DMS 273 treated with DMSO at 0.1 percent for 48 hours (cell line): ENCODE measurements at regions not wholly inside any gene's neighbourhood (a gene's known extent, or its start where the extent isn't known, plus 50 kb on each side); places are given as distances from the start of the nearest gene placed in this dataset.

Experiments
- DNase-seq: peaks from one replicate; lab custom pipeline; 2025; lab: John Stamatoyannopoulos, UW

DNA sequence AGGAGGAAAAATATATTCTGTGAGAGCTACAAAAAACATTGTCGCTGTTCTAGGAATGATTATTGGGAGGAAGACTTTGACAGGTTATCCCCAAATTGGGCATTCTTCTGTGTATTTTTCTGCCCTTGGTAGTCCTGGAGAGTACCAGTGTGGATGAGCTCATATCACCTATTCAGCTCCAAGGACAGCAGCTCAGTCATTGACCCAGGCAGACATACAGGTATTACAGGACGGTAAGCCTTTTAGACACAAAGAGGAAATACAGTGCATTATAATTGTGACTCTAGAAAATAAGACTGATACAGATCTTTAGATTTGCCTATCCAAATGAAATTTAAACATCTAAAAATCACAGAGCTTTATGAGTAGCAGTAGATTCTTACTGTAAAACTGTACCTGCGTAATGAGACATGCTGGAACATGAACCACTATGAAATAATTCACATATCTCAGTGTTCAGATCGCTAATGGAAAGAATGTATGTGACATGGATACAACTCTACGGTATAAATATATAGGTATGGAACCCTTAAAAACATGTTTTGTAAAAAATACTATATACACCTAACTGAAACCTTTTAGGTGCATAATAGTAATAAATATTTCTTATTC lies 56.0 kb downstream of the PLK2 start:
- DNase-seq = no peak

DNA sequence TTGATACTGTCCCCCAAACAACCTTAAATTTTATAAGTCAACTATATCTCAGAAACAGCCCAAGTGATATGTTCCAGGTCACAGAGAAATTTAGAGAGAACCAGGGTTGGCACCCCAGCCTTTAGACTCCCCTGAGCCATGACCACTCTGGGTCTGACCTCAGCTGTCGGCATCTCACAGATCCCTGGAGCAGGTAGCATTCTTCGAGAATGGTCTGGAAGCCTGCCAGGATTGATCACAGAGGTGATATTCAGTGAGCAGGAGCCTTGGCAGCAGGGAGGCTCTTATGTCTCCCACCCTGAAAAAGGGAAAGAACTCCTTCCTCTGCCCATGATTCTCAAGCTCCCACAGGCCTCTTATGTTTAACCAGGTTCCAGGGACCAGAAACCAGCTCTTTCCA lies 58.2 kb downstream of the PLK2 start:
- no peak for DNase-seq

DNA sequence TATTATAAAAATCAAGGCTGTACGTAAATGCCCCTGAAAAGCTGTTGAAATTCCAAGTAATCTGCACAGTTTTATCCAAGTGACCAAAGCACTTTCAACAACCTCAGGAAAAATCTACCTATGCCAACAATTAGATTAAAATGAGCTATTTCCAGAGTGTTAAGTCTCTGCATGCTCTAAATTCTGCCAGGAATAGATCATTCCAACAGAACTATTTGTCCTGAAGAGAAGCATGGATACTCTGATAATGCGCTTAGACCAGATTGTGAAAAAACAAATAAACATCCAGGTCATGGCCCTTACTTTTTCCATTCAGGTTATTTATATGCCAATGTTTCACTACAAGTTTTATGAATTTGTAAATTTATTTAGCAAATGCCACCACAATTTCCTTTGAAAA lies 59.1 kb downstream of the PLK2 start:
- DNase-seq = no peak

DNA sequence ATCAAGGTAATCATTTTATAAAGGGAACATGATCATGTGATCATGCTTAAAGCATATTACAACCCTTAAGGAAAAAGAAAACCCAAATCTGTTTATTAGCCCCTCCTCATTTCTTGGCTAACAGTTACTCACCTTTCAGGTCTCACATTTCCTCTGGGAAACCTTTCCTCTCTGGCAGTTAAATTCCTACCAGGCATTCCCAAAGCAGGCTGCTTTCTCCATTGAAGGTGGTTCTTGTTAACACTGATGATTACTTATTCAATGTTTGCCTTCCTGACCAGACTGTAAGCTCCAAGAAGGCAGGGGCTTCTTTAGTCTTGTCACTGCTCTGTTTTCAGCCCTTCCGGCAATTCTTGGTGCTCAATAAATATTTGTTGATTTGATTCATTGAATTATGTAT lies 59.9 kb downstream of the PLK2 start:
- DNase-seq = no peak

DNA sequence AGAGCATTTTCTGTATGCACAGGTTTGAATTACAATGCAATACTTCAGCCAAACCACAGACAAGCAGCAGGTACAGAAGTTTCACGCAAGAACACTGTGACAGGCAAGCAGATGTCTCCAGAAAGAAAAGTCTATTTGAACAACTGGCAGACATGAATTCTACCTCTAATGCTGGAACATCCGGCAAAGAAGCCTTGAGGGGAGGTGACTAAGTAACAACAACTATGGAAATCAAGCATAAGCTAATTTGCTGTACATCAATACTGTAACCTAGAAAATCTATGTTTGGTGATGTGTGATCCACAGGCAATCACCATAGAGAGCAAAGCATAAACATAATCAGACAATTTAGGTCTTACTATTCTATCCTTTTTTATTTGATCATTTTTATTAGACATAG lies 65.5 kb downstream of the PLK2 start:
- no peak for DNase-seq

DNA sequence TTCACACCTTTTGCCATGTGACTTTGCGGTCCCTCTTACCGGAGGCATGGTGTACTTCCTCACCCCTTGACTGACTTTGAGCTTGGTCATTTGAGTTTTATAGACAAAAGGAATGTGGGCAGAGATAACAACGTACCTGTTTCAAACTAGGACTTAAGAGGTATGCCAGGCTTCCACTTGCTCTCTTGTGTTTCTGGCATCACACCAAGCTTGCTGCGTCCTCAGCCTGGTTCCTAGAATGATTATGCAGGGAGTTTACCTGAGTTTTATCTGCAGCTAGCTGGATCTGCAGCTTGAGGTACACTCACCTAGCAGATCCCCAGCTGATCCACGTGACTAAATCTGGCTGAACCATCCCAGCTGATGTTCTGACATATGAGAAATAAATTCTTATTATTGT lies 66.2 kb downstream of the PLK2 start:
- no peak for DNase-seq

DNA sequence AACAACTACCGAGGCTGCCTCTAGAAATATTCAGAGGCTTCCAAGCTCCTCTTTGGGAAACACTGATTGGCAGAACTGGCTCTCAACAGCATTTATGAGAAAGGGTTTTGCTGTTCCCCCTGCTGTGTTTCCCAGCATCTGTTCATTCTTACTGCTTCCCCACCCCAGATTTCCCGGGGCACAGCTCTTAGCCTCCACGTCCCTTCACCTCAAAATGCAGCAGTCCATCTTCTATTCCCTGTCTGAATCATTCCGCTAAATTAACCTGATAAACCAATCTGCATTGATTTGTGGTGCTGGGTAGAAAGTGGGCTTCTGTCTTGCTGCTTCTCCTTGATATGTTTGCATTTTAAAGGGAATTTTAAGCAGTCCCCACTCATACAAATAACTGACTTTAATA lies 67.4 kb downstream of the PLK2 start:
- no peak for DNase-seq

DNA sequence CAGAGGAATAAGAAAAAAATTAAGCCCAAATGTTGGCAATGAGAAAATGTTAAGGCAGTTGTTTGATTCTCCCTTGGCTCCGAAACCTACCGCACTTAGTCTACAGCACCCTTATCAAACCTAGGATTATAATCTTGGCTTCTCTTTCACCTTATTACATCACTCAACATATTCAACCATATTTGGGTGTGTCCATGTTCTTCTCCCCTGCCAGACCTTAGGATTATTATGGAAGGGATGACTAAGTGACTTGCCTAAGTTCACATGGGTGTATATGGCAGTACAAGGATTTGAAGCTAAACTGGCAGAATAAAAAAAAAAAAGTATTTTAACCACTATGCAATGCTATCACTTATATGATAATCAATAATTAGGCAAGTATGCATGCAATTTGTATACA lies 76.4 kb downstream of the PLK2 start:
- DNase-seq = no peak

DNA sequence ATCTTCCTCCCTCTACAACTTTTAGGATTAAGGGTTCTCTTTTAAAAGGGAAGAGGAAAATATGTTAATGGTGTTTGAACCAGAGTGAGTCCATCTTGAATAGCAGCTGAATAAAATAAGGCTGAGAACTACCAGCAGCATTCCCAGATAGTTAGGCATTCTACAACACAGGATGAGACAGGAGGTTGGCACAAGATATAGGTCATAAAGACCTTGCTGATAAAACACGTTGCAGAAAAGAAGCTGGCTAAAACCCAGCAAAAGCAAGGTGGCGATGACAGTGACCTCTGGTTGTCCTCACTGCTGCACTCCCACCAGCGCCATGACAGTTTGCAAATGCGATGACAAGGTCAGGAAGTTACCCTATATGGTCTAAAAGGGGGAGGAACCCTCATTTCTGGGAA lies 77.8 kb downstream of the PLK2 start:
- no peak for DNase-seq

DNA sequence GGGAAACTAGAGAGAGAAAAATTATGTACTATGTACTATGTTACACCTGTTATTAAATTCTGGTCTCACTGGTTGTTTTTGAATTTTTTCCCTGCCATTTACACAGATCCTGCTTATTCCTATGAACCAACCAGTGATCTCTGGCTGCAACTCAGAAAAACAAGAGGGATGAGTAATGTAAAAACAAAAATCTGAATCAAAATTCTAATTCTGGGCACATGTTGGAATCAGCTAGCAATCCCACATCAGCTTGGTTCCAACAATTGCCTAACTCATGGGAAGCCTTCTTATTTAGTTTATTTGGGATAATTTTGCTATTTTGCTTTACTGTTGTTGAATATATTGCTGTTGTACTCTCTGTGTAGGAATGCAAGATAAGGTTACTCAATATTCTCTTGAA lies 78.3 kb downstream of the PLK2 start:
- DNase-seq = no peak

DNA sequence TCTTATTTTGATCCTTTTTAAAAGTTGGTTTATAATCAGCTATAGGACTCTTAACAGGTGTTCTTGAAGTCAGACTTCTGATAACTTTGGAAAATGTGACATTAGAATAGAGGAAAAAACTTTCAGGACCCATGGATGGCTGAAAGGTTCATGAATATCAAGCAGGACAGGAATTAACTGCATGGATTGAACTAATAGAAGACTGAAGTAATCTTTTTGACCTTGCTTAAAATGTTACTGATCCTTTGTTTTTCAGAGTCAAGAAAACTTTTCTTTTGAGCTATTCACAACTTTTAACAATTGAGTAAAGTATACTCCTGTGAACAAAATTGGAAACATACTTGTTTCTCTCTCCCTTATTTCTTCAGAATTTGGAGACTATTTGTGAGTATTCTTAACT lies 79.2 kb downstream of the PLK2 start:
- no peak for DNase-seq

DNA sequence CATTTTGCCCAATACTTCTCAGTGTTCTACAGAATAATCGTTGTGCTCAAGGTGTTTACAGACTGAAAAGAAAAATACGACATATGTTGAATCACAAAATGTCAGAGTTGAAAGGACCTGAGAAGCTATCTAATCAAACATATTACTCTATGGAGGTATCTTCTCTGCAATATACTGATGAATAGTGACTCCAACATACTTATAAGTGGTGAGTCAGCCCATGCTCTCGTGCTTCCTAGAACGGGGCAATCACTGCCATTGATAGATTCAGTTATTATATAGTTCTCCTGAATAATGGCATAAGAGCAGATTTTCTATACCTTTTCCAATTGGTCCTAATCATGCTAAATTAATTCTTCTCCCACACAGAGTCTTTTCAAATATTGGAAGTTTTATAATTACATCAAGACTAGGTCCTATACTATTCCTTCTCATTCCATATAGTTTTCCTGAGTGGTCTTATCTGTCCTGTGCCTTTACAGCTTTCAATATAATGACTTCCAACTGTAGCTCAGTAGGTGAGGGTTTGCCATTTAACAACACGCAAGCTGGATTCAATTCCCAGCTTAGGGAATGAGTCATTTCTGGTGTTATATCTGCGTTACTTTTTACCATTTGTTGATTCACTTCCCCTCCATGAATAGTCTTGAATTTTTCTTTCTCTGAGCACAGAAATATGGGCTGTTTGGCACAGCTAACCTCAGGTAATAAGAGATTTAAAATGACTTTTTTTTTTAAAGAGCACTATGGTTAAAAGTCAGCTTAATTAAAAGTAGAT lies 81.1 kb downstream of the PLK2 start:
- no peak for DNase-seq

DNA sequence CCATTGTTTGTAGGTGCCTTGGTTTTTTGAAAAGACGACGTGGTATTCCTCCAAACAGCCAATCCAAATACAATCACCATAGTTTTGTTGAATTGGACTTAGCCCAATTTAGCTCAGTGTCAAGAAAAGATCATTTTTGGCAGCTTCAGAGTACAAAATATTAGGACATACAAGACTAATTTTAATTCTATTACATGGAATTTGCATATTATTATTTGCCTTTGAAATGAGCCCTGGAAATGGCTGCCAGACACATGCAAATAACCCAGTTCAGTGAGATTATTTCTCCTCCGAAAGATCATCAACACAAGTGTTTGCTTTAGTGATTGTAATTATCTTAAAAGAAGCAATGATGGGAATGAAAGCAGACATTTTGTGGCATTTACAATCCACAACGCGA lies 89.3 kb downstream of the PLK2 start:
- DNase-seq = no peak

DNA sequence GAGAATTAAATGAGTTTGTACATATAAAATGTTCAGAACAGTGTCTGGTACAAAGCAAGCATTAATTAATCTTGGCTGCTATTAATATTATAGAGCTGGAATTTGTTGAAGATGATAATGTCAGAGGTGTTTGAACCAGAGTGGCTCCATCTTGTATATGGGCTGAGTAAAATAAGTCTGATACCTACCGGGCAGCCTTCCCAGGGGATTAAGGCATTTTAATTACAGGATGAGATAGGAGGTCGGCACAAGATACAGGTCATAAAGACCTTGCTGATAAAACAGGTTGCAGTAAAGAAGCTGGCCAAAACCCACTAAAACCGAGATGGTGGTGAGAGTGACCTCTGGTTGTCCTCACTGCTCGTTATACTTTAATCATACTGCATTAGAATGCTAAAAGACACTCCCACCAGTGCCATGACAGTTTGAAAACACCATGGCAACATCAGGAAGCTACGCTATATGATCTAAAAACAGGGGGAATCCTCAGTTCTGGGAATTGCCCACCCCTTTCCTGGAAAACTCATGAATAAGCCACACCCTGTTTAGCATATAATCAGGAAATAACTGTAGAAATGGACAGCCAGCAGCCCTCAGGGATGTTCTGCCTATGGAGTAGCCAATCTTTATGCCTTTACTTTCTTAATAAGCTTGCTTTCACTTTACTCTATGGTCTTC lies 90.2 kb downstream of the PLK2 start:
- no peak for DNase-seq

DNA sequence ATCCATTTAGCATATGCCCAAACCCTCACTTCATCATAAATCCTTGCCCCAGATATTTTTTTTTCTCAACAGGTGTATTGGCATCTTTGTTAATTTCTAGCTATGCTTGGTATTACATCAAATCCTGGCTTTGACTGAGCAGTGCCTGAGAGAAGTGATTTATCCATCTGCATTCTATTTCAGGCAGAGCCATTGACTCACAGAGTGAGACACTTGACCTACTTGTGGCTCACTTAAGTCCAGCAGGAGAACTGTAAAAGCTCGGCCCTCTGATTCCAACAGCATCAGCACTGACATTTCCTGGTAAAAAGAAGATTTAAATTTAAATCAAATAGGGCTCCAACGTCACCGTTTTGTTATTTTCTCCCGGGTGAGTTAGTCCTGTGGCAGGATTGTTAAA lies 93.4 kb downstream of the PLK2 start:
- no peak for DNase-seq

DNA sequence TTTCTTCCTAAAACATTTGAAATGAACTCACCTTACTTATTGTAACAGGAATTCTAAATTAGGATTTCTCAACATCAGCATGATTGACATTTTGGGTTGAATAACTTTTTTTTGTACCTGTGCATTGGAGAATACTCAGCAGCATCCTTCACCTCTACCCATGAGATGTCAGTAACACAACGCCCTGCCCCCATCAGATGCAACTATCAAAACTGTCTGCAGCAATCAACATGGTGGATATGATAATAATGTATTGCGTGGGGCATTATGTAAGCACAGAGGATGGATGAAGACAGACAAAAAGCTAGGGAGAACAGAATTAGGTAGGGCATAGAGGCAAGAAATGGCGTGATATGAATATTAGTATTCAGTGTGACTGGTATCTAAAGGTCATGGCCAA lies 94.1 kb downstream of the PLK2 start:
- DNase-seq = no peak

DNA sequence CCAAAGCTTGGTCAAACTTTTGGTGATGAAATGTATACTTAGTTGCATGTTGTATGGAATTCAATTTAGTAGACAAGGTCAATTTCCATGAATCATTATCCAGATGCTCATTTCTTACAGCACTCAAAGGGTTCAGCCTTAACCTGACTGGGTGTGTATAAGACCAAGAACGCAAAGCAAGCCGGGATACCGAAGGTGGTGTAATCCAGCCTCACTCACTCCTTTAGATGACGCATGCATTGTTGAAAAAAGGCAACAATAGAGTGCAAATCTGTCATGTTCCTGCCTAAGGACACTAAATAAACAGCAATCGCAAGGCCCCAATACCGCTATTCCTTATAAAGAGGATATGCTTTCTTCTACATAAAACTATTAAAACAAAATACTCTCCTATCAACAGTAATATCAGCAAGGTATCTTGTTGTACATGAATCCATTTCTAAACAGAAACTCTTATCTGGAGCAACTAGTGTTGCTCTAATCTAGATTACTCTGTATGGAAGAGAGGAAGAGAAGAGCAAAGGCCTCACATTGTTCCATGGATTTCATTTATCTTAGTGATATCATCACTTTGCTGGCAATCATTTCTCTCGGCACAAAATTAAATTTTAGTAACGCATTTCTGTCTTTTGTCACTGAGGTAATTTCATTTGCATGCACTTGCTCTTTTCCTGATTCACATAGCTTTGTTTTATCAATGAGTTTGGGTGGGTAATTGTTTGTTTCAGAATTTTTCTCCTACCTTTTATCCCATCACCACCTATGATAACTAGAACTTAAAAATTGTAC lies 96.2 kb downstream of the PLK2 start:
- DNase-seq = no peak

DNA sequence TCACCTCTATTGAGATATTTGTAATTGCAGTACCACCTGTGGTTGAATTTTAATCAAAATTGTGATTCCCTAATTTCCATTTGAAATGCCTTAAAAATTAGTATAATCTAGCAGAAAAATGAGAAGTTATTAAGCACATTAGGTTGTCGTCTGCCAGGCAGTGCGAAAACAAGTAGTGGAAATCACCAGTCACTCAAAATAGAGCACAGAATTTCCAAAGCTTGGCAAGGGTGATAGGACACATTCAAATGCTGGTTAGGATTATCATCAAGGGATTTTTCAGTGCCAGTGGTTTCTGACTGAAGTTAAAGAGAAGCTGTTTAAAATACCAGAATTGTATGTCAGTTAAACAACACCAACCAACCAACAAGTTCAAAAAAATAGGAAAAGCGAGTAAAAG lies 97.8 kb downstream of the PLK2 start:
- DNase-seq = no peak

DNA sequence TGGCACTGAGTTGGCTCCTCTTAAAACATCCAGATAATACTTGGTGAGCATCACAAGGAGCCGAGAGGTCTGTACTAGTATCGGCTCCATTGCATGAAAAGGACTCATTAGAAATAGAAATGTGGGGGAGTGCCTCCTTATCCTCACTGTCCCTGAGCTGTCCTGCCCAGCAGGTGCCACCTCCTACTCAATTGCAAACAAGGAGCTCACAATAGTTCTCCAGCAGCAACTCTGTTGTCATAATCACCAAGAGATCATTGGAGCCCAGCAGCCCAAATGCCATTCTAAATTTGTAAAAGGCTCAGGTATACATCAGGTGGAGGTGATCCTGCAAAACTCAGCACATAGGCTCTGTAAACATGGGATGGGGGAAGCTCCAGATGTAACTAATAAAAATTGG lies 99.1 kb downstream of the PLK2 start:
- no peak for DNase-seq

DNA sequence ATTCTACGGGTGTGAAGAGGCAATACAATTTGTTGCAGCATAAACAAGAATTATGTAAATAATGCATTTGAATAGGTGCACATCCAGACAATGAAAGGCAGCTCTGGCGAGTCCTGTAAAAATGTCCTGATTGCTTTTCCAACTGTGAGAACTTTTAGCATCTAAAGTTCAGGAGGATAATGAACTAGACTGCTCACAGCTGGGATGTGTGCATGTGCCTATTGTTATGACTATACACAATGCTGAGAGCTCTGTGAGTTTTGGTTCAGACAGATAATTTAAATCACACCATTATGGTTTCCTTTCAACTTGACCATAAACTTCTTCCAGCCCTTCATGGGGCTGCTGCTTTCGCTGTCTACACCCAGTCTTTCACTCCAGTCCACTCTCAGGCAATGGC lies 99.9 kb downstream of the PLK2 start:
- DNase-seq = no peak

DNA sequence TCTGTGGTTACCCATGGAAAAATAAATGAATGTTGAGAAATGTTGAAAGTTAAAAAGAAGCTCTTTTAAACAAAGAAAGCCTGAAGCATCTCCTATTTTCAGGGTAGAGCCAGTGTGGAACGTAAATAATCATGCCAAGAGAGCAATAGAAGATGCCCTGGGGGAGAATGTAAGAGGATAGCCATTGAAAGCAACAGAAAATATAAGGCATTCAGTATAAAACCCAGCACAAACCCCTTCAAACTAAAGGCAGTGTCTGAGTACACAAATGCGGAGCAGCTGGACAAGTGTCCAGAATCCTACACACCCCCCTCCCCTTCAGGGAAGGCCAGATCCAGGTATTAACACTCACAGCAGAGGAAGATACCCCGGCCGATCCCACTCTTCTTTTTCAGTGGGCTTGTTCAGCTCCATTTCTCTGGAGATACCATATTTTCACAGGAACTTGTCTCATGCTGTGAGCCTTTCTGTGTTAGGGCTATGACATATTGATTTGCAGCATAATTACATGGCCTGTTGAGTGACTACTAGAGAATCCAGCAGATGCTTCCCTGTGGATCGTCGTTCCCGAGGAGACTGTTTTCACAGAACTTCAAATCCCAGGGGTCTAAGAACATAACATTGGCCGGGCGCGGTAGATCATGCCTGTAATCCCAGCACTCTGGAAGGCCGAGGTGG lies 101.2 kb downstream of the PLK2 start:
- DNase-seq = no peak

DNA sequence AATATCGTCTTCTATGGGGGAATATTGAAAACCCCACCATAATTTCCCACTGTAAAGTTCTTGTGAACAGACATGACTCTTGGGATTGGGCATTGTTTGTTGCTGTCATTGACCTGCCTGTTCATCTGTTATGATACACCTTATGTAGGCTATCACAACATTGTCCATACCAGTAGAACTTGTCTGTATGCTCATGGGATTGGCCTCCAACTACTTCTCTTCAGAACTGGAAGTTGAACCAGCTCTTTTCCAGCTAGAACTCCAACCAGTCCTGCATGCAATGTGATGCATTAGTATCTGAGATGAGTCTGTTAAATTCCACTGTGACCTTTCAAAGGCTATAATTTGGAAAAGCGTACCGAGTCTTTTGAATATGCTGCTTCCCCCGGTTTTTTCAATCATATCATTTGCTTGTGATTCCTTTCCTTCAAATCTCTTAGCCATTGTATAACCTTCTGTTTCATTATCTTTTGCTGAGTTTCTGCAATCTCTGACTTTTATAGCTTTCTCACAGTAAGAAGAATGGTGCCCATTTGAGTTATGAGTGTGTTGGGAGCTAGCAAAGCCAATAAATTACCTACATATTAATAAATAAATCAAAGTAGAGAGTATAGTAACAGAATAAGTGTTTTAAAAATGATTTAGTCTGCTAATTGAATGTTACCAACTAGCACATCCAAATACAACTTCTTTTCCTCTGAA lies 101.9 kb downstream of the PLK2 start:
- no peak for DNase-seq
